ENCODE measurements at regions not wholly inside any gene's neighbourhood (a gene's known extent, or its start where the extent isn't known, plus 50 kb on each side); places are given as distances from the start of the nearest gene placed in this dataset.
A peak's percentile ranks its signal among the peaks of the same experiment; 100 is the strongest.

- peak; percentile 26 to 51 (median 46) for TF ChIP-seq CTCF (optimal IDR thresholded peaks at IDR 0.05 in 1 of 3, IDR thresholded peaks at IDR 0.05 in 1 of 3, conservative IDR thresholded peaks at IDR 0.05 in 1 of 3; ENCODE audit: extremely low read depth in 1 of 3, insufficient read depth in 2 of 3, low read length in 3 of 3)
- TF ChIP-seq EZH2 (IDR thresholded peaks at IDR 0.05; ENCODE audit: low read length), result no peak
Observed at GRCh38 chr10:4541292-4541691, 284.7 kb upstream of the AKR1E2 start.

All from keratinocyte (primary cell).